Natural killer cell (primary cell): ENCODE measurements at regions not wholly inside any gene's neighbourhood (a gene's known extent, or its start where the extent isn't known, plus 50 kb on each side); places are given as distances from the start of the nearest gene placed in this dataset.

Source experiments
- ATAC-seq, 3 donors: fragments of 150-1000 bp in 2 of 3; fragments of 200-7000 bp in 1 of 3; cut with Tn5 transposase; 1 replicate in 1 of 3; 2 replicates in 2 of 3; pipeline ENCODE4 v1.10.0; 2021; ENCODE audit warnings: mild to moderate bottlenecking in 2 of 3, moderate library complexity in 2 of 3
- DNase-seq, 2 donors: peaks; one replicate each; pipeline versions ENCODE4 v3.0.0 to v3.0.0-alpha.2; 2013 to 2021; ENCODE audit warnings: mixed read lengths in 1 of 2
- H3K27ac ChIP-seq: one replicate; pipeline ENCODE4 v1.5.1; 2013; ENCODE audit warnings: mild to moderate bottlenecking, low read length
- H3K27me3 ChIP-seq: one replicate; pipeline ENCODE4 v1.6.1; 2013; ENCODE audit warnings: low read length; ENCODE audit not compliant: control insufficient read depth, insufficient read depth
- H3K36me3 ChIP-seq: one replicate; pipeline ENCODE4 v1.6.1; 2013; ENCODE audit warnings: low read length; ENCODE audit not compliant: control insufficient read depth, insufficient read depth
- H3K4me1 ChIP-seq: one replicate; pipeline ENCODE4 v1.6.1; 2013; ENCODE audit warnings: low read length; ENCODE audit not compliant: control insufficient read depth, insufficient read depth
- H3K4me3 ChIP-seq: one replicate; pipeline ENCODE4 v1.5.1; 2013; ENCODE audit warnings: low read length
- H3K9me3 ChIP-seq: one replicate; pipeline ENCODE4 v1.6.1; 2013; ENCODE audit warnings: low read length; ENCODE audit not compliant: control insufficient read depth, insufficient read depth
- H3K27ac Mint-ChIP-seq, 2 donors: one replicate each; pipeline ENCODE4 v1.8.0; 2022; ENCODE audit warnings: mild to moderate bottlenecking in 2 of 2, mixed read lengths in 2 of 2, moderate library complexity in 1 of 2
- H3K27me3 Mint-ChIP-seq, 2 donors: one replicate each; pipeline ENCODE4 v1.8.0; 2022; ENCODE audit warnings: low read depth in 2 of 2, mixed read lengths in 2 of 2
- H3K36me3 Mint-ChIP-seq: one replicate; pipeline ENCODE4 v1.8.0; 2022; ENCODE audit warnings: mixed read lengths
- H3K4me1 Mint-ChIP-seq, 2 donors: one replicate each; pipeline ENCODE4 v1.8.0; 2022; ENCODE audit warnings: mixed read lengths in 2 of 2
- H3K4me3 Mint-ChIP-seq: one replicate; pipeline ENCODE4 v1.8.0; 2022; ENCODE audit warnings: mild to moderate bottlenecking, moderate library complexity, mixed read lengths
- H3K9me3 Mint-ChIP-seq, 2 donors: one replicate each; pipeline ENCODE4 v1.8.0; 2022; ENCODE audit warnings: mixed read lengths in 2 of 2
- CTCF ChIP-seq: fragments of 200-600 bp; IDR thresholded peaks from one replicate; pipeline ENCODE4 v1.8.0; 2022; ENCODE audit warnings: antibody characterized with exemption
- WGBS: methylation state at CpG from one replicate; pipeline ENCODE4 v1.1.7; 2013; ENCODE audit warnings: missing lambda C conversion rate; ENCODE audit not compliant: insufficient coverage; 5-methylcytosine and 5-hydroxymethylcytosine counted together
- intact Hi-C: fragments of 100-400 bp; cut with micrococcal nuclease; formaldehyde crosslinking; loops from one replicate; pipeline ENCODE4 v1.14.2; 2022

- H3K4me3 Mint-ChIP-seq = no peak overlapping the region
- H3K36me3 ChIP-seq = no peaks in the 10 kb centered on the region
- H3K27ac ChIP-seq = no peak overlapping the region
- no peak for TF ChIP-seq CTCF
- no CpG with 5 or more reads among the region's 1 CpG for WGBS
- H3K36me3 Mint-ChIP-seq = peaks cover 14% of the 10 kb centered on the region
- peaks cover 25 to 29% of the 10 kb centered on the region in 2 donors for H3K9me3 Mint-ChIP-seq
- intact Hi-C loops = no loop called here
- no peak overlapping the region for H3K4me3 ChIP-seq
- no peaks in the 10 kb centered on the region for H3K27me3 Mint-ChIP-seq
- DNase-seq = no peak
- no peak for ATAC-seq
- no peak overlapping the region for H3K27ac Mint-ChIP-seq
- H3K4me1 Mint-ChIP-seq = no peaks in the 10 kb centered on the region
- H3K27me3 ChIP-seq = no peaks in the 10 kb centered on the region
- H3K9me3 ChIP-seq = no peaks in the 10 kb centered on the region
- no peaks in the 10 kb centered on the region for H3K4me1 ChIP-seq
These were observed 588.5 kb downstream of the TRIML1 start for GRCh38 chr4:188727746-188728145.

GRCh38 chr4:188728359-188728758 lies 589.1 kb downstream of the TRIML1 start:
- H3K9me3 Mint-ChIP-seq = peaks cover 23 to 31% of the 10 kb centered on the region in 2 donors
- Histone ChIP-seq H3K36me3 (no peaks in the 10 kb centered on the region), H3K27ac (no peak overlapping the region), H3K27me3 (no peaks in the 10 kb centered on the region), H3K4me3 (no peak overlapping the region), H3K9me3 (no peaks in the 10 kb centered on the region), H3K4me1 (no peaks in the 10 kb centered on the region)
- H3K27me3 Mint-ChIP-seq = no peaks in the 10 kb centered on the region
- no peak for TF ChIP-seq CTCF
- peaks cover 14% of the 10 kb centered on the region for H3K36me3 Mint-ChIP-seq
- H3K4me3 Mint-ChIP-seq = no peak overlapping the region
- no peak overlapping the region for H3K27ac Mint-ChIP-seq
- no peaks in the 10 kb centered on the region for H3K4me1 Mint-ChIP-seq
- DNase-seq (no peak), ATAC-seq (no peak)
- intact Hi-C loops = no loop called here
- WGBS = 29% methylated on average over 1 of the region's 1 CpG

GRCh38 chr4:188732131-188732530 lies 592.9 kb downstream of the TRIML1 start:
- H3K27me3 Mint-ChIP-seq = no peaks in the 10 kb centered on the region
- Histone ChIP-seq H3K4me3 (no peak overlapping the region), H3K9me3 (peaks cover 9% of the 10 kb centered on the region), H3K27ac (no peak overlapping the region), H3K4me1 (no peaks in the 10 kb centered on the region), H3K36me3 (no peaks in the 10 kb centered on the region), H3K27me3 (no peaks in the 10 kb centered on the region)
- no peak for ATAC-seq
- intact Hi-C loops = no loop called here
- no peaks in the 10 kb centered on the region for H3K4me1 Mint-ChIP-seq
- DNase-seq = no peak
- no peak overlapping the region for H3K27ac Mint-ChIP-seq
- 96% methylated on average over 3 of the region's 3 CpGs for WGBS
- H3K36me3 Mint-ChIP-seq = peaks cover 21% of the 10 kb centered on the region
- H3K9me3 Mint-ChIP-seq = peaks cover 18 to 30% of the 10 kb centered on the region in 2 donors
- TF ChIP-seq CTCF = no peak
- H3K4me3 Mint-ChIP-seq = no peak overlapping the region

- Mint-ChIP-seq H3K27ac (no peak overlapping the region), H3K4me3 (no peak overlapping the region), H3K36me3 (peaks cover 21% of the 10 kb centered on the region), H3K4me1 (no peaks in the 10 kb centered on the region), H3K27me3 (no peaks in the 10 kb centered on the region), H3K9me3 (peaks cover 13 to 21% of the 10 kb centered on the region in 2 donors)
- H3K4me3 ChIP-seq = no peak overlapping the region
- no peaks in the 10 kb centered on the region for H3K4me1 ChIP-seq
- 92% methylated on average over 15 of the region's 15 CpGs for WGBS
- H3K27me3 ChIP-seq = no peaks in the 10 kb centered on the region
- TF ChIP-seq CTCF = no peak
- H3K9me3 ChIP-seq = peaks cover 9% of the 10 kb centered on the region
- no peaks in the 10 kb centered on the region for H3K36me3 ChIP-seq
- DNase-seq (no peak), ATAC-seq (no peak)
- intact Hi-C loops = no loop called here
- no peak overlapping the region for H3K27ac ChIP-seq
These were observed 595.8 kb downstream of the TRIML1 start for GRCh38 chr4:188735082-188735481.
